ENCODE measurements at regions not wholly inside any gene's neighbourhood (a gene's known extent, or its start where the extent isn't known, plus 50 kb on each side); places are given as distances from the start of the nearest gene placed in this dataset.
"Not testable (repeated sequence)": the region's sequence is repeated elsewhere in the genome, so short reads cannot be mapped to it uniquely, and the experiment has no call there.

DNA sequence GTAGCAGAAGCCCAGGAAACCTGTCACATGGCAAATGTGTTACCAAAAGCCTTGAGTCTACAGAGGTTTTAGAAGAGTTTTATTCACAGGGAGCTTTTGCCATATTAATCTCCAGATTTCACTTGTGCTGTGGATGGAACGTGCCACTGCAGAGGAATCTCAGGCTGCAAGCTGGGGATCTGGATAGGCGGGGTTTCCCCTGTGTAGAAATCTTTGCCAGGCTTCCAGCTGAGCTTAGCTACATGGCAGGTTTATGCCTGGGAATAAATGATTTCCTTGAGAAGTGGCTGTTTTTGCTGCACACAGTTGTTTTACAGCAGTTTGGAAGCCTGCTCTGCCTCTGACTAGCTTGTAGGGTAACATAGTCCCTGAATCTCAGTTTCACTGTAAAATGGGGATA lies 224.6 kb upstream of the PLPPR1 start:
- TF ChIP-seq ZFX (IDR thresholded peaks at IDR 0.05): no peak
- TF ChIP-seq, protein P1, sequence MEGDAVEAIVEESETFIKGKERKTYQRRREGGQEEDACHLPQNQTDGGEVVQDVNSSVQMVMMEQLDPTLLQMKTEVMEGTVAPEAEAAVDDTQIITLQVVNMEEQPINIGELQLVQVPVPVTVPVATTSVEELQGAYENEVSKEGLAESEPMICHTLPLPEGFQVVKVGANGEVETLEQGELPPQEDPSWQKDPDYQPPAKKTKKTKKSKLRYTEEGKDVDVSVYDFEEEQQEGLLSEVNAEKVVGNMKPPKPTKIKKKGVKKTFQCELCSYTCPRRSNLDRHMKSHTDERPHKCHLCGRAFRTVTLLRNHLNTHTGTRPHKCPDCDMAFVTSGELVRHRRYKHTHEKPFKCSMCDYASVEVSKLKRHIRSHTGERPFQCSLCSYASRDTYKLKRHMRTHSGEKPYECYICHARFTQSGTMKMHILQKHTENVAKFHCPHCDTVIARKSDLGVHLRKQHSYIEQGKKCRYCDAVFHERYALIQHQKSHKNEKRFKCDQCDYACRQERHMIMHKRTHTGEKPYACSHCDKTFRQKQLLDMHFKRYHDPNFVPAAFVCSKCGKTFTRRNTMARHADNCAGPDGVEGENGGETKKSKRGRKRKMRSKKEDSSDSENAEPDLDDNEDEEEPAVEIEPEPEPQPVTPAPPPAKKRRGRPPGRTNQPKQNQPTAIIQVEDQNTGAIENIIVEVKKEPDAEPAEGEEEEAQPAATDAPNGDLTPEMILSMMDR (conservative IDR thresholded peaks at IDR 0.05): no peak
- H3K27ac ChIP-seq: no peak overlapping the region

DNA sequence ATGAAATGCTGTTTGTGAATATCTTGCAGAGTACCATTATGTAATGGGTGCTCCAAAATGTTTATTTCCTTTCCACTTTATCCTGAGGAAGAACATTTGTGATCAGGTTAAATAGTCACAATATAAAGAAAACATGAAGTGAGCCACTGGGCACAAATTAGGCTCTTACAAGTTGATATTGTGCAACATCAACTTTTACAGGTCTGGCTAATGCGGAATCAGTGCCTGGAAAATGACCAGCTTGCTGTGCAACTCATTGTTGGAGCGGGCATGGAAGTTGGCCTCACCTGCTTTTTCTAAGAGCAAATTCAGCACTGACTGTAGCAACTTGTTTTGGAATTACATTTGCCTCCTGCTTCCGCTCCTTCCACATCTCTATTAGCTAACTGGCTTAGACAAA lies 216.9 kb upstream of the PLPPR1 start:
- TF ChIP-seq, protein P1 (conservative IDR thresholded peaks at IDR 0.05): no peak
- TF ChIP-seq ZFX (IDR thresholded peaks at IDR 0.05): no peak
- no peak overlapping the region for H3K27ac ChIP-seq

DNA sequence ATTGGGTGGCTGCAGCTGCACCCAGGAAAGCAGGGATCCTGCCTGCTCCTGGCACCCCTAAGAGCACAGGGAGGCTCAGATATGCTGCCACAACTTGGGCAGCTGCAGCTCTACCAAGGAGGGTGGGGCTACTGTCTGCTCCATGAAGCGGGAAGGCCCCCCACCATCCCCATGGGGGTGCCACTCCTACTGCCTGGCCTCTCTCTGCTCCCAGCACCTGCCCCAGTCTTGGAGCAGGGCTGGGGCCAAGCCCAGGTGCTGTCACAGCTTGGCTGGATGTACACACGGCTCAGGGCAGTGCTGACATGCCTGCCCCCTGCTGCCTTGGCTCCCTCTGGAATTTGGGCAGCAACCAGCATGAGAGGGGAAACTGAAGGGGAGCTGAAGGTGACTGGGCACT lies 214.7 kb upstream of the PLPPR1 start:
- H3K27ac ChIP-seq: no peak overlapping the region
- TF ChIP-seq, protein P1 (conservative IDR thresholded peaks at IDR 0.05): no peak
- no peak for TF ChIP-seq ZFX (IDR thresholded peaks at IDR 0.05)

DNA sequence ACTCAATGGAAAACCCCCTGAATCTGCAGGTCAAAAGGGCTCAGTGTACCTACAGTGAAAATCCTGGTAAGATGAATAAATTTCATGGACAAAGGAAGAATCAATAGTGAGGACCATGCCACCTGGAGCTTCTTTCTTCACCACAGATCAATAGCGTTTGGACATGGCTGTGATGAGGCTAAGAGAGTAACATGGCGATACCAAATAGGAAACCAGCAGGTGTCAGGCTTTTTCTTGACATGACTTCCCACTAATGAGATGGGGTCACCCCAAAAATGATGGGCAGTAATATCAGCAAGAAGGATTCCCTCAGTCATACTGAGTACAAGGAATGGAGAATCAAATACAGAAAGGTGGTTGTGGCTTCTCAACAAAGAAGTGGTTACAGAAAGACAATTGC lies 208.5 kb upstream of the PLPPR1 start:
- TF ChIP-seq, protein P1 (conservative IDR thresholded peaks at IDR 0.05): no peak
- no peak for TF ChIP-seq ZFX (IDR thresholded peaks at IDR 0.05)

DNA sequence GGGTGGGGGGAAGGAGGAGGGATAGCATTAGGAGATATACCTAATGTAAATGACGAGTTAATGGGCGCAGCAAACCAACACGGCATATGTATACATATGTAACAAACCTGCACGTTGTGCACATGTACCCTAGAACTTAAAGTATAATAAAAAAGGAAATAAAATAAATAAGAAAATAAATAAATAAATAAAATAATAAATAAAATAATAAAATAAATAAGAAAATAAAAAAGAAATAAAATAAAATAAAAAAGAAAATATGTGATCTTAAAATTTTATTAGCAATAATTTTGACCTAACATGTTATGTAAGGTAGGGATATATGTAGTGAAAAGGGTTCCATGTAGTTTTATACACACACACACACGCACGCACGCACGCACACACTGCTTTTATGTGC lies 195.5 kb upstream of the PLPPR1 start:
- not testable (repeated sequence) for H3K27ac ChIP-seq

More for the DNA sequence above, 208.5 kb upstream of the PLPPR1 start:
- no peak overlapping the region for H3K27ac ChIP-seq

DNA sequence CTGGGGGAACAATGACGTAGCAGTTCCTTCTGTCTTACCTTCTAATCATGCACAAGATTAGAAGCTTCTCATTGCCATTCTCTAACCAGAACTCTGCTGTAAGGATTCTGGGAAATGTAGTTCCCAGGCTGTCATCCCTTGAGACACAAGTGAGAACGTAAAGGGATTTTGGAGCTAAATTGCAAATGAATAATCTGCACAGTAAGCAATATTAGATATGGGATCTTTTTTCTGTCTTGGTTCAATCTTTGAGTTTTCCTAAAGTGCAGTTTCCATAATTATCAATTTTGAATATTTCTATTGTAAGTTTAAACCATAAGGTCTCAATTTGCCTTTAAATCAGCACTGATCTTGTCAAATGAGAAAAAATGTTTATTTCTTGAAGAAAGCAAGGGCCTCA lies 189.7 kb upstream of the PLPPR1 start:
- TF ChIP-seq ZFX (IDR thresholded peaks at IDR 0.05): no peak
- TF ChIP-seq, protein P1 (conservative IDR thresholded peaks at IDR 0.05): no peak

DNA sequence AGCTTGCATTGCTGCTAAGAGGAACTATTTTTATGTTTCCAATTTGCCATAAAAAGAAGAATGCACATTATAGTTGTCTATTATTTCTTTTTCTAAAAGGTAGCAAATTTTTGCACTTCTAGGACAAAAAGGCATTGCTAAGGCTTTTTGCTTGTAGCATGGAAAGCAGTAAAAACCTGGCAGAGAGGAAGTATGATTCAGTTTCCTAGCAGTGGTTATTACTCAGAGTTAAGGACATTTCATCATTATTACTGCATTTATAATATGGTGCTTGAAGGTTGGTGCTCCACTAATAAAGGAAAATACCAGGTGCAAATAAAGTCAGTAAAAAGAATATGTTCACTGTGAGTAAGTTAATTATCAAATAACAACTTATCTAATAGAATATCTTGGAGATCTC lies 179.8 kb upstream of the PLPPR1 start:
- no peak for TF ChIP-seq ZFX (IDR thresholded peaks at IDR 0.05)
- no peak overlapping the region for H3K27ac ChIP-seq

More for the DNA sequence above, 189.7 kb upstream of the PLPPR1 start:
- H3K27ac ChIP-seq: no peak overlapping the region

DNA sequence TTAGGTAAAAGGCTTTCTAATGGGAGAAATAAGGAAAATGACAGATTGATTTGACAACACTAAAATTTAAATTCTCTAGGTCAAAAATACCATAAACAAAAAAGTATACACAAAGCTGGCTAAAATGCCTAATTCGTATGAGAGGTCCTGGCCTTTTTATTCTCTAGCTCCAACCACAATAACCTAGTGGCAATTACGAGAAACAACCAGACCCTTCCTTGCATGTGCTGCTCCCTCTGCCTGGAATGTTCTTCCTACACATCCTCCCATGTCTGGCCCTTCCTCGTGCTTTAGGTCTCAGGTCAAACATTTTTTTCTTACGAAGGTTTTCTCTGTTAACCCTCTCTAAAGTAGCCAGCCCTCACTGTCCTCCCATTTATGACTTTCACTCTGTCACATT lies 176.4 kb upstream of the PLPPR1 start:
- no peak for TF ChIP-seq ZFX (IDR thresholded peaks at IDR 0.05)
- TF ChIP-seq, protein P1 (conservative IDR thresholded peaks at IDR 0.05): 0 out of 2 replicates have a peak, but pooled peaks have one; percentile 3
- H3K27ac ChIP-seq: no peak overlapping the region

DNA sequence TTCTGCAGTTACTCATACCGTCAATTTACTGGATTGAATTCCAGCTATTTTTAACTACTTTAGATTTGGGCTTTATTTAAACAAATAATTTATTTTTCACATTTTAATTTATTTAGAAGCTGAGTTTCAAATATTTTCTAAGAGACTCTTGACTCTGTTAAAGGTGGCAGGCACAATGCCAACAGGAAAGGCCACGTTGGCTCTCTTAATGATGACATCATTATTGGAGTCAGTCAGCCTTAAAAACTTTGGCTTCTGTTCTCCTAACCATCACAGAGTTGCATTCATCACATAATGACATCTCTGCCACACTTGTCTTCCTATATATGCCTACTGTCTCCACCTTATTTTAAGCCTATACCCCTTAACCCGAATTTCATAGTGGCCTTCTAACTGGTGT lies 172.3 kb upstream of the PLPPR1 start:
- no peak overlapping the region for H3K27ac ChIP-seq
- TF ChIP-seq ZFX (IDR thresholded peaks at IDR 0.05): no peak
- TF ChIP-seq, protein P1 (conservative IDR thresholded peaks at IDR 0.05): no peak

All from C4-2B (cell line).